Heart left ventricle (tissue), 16 donors: ENCODE measurements at regions not wholly inside any gene's neighbourhood (a gene's known extent, or its start where the extent isn't known, plus 50 kb on each side); places are given as distances from the start of the nearest gene placed in this dataset.
A peak's percentile ranks its signal among the peaks of the same experiment; 100 is the strongest.

Experiments
- ATAC-seq, 4 donors: fragments of 200-7000 bp; cut with Tn5 transposase; one replicate each; pipeline ENCODE4 v1.9.1; 2020 to 2022; ENCODE audit warnings: moderate library complexity in 4 of 4, mild to moderate bottlenecking in 3 of 4, moderate number of reproducible peaks in 1 of 4
- DNase-seq, 5 donors: peaks; one replicate each; pipeline ENCODE4 v3.0.0-alpha.2; 2020
- H3K27ac ChIP-seq, 12 donors: fragments of 200-600 bp; sonication (generic) in 4 of 12; one replicate each; pipeline versions ENCODE4 v1.5.0 to v1.8.0; 2016 to 2022; ENCODE audit warnings: mild to moderate bottlenecking in 2 of 12
- H3K27me3 ChIP-seq, 9 donors: fragments of 200-600 bp; sonication (generic) in 2 of 9; one replicate each; pipeline versions ENCODE4 v1.5.1 to v1.8.0; 2016 to 2022; ENCODE audit warnings: mild to moderate bottlenecking in 3 of 9
- H3K36me3 ChIP-seq, 9 donors: fragments of 200-600 bp; sonication (generic) in 2 of 9; one replicate each; pipeline versions ENCODE4 v1.5.0 to v1.8.0; 2018 to 2022; ENCODE audit warnings: mild to moderate bottlenecking in 2 of 9
- H3K4me1 ChIP-seq, 12 donors: fragments of 200-600 bp; sonication (generic) in 4 of 12; one replicate each; pipeline versions ENCODE4 v1.5.0 to v1.8.0; 2016 to 2022; ENCODE audit warnings: mild to moderate bottlenecking in 3 of 12
- H3K4me3 ChIP-seq, 12 donors: fragments of 200-600 bp; sonication (generic) in 4 of 12; one replicate each; pipeline versions ENCODE4 v1.5.0 to v1.8.0; 2017 to 2022; ENCODE audit warnings: mild to moderate bottlenecking in 9 of 12, moderate library complexity in 4 of 12
- H3K9me3 ChIP-seq, 12 donors: fragments of 200-600 bp; sonication (generic) in 4 of 12; one replicate each; pipeline versions ENCODE4 v1.5.0 to v1.8.0; 2016 to 2022; ENCODE audit warnings: mild to moderate bottlenecking in 1 of 12
- CTCF ChIP-seq, 12 donors: fragments of 200-600 bp; sonication (generic) in 4 of 12; IDR thresholded peaks; one replicate each; pipeline versions ENCODE4 v1.5.0 to v1.8.0; 2018 to 2022; ENCODE audit warnings: antibody characterized with exemption in 12 of 12, mild to moderate bottlenecking in 5 of 12
- POLR2A ChIP-seq, 2 donors: fragments of 450-650 bp; IDR thresholded peaks; one replicate each; pipeline ENCODE4 v1.6.1; 2017; ENCODE audit warnings: antibody characterized with exemption in 2 of 2, mild to moderate bottlenecking in 2 of 2, moderate library complexity in 2 of 2
- whole genome bisulfite sequencing, 4 donors: extraction: QIAGEN DNeasy Blood & Tissue Kit in 2 of 4; methylation state at CpG; one replicate each; pipeline versions ENCODE4 v1.1.5 to v1.1.7; 2013 to 2018; 5-methylcytosine and 5-hydroxymethylcytosine counted together
- intact Hi-C, 10 donors: fragments of 100-400 bp; cut with DNase I; formaldehyde crosslinking; loops; one replicate each; pipeline versions ENCODE4 v1.11.1 to v1.14.2; 2022
- donor health status: ischemic (EF 13 %, LVEDD 7.1; RV severe dilation, severe dysfunction).
- donor health status: healthy with polysubstance abuse.
- donor health status: DM: no; HTN: yes; CAD: no.
- donor health status: DM: no; HTN: no; CAD: no.
- donor health status: ischemic (EF 25% LVEDD 6.9; RV normal size, moderate dysfunction).
- donor health status: ischemic (EF 25% LVEDD 5.7; RV mildly dilated, moderate dysfunction).
- donor health status: healthy.
- donor health status: DM: yes; HTN: yes; CAD: no.
- donor health status: ischemic (EF 35%, LVEDD 5.7; RV mildly dilated, moderate dysfunction).
- donor health status: nonischemic (EF 11% LVEDD 7.7; RV severe dilation, severe dysfunction).
- donor health status: DM: yes; HTN: yes; CAD: no.
- donor health status: PGD.
- donor health status: ischemic (EF 29% LVEDD 5.4; RV normal size, mild dysfunction).
- donor health status: nonischemic (EF 23%, LVEDD 6.1; RV moderate dilation, normal function).

- H3K4me3 ChIP-seq, result no peak overlapping the region
- no peak overlapping the region for H3K27ac ChIP-seq
- H3K4me1 ChIP-seq, result peaks cover 0 to 5% (median 0%) of the 10 kb centered on the region in 12 donors
- no peaks in the 10 kb centered on the region for H3K36me3 ChIP-seq
- 7 to 12% (median 10%) methylated on average over 10 of the region's 10 CpGs for WGBS, 4 donors
- peak in 3 of 4 donors; percentile 63 to 83 (median 66) for ATAC-seq
- DNase-seq, result peak; percentile 24 to 64 (median 34)
- intact Hi-C loops, result loop anchor here in 9 of 10 donors (2.0 to 10.0 kb wide), 6 partner anchors 1446 to 1454 kb away; no protein-coding TSS in a partner anchor
- TF ChIP-seq CTCF (IDR thresholded peaks at IDR 0.05) (peak; percentile 80 to 96 (median 89)), POLR2A (IDR thresholded peaks at IDR 0.05) (no peak)
- H3K27me3 ChIP-seq, result peaks cover 0 to 22% (median 0%) of the 10 kb centered on the region in 9 donors
- peaks cover 0 to 9% (median 0%) of the 10 kb centered on the region in 12 donors for H3K9me3 ChIP-seq
Measured at GRCh38 chr6:8983202-8983688, 547.9 kb upstream of the SLC35B3 start.

- no peaks in the 10 kb centered on the region for H3K36me3 ChIP-seq
- H3K4me3 ChIP-seq, result no peak overlapping the region
- intact Hi-C loops, result loop anchor here in 9 of 10 donors (2.0 to 10.0 kb wide), 6 partner anchors 1446 to 1455 kb away; no protein-coding TSS in a partner anchor
- ATAC-seq, result no peak
- peaks cover 0 to 9% (median 0%) of the 10 kb centered on the region in 12 donors for H3K9me3 ChIP-seq
- no peak for DNase-seq
- peaks cover 0 to 5% (median 0%) of the 10 kb centered on the region in 12 donors for H3K4me1 ChIP-seq
- peaks cover 0 to 18% (median 0%) of the 10 kb centered on the region in 9 donors for H3K27me3 ChIP-seq
- no peak overlapping the region for H3K27ac ChIP-seq
- TF ChIP-seq CTCF (IDR thresholded peaks at IDR 0.05) (no peak), POLR2A (IDR thresholded peaks at IDR 0.05) (no peak)
- 44 to 60% (median 50%) methylated on average over 9 of the region's 9 CpGs for WGBS, 4 donors
Measured at GRCh38 chr6:8982668-8983067, 547.3 kb upstream of the SLC35B3 start.

GRCh38 chr6:8973395-8973794, 538.0 kb upstream of the SLC35B3 start:
- Histone ChIP-seq H3K9me3 (peaks cover 0 to 34% (median 14%) of the 10 kb centered on the region in 12 donors), H3K27me3 (no peaks in the 10 kb centered on the region), H3K27ac (no peak overlapping the region), H3K4me1 (no peaks in the 10 kb centered on the region), H3K4me3 (no peak overlapping the region), H3K36me3 (no peaks in the 10 kb centered on the region)
- TF ChIP-seq CTCF (IDR thresholded peaks at IDR 0.05) (no peak), POLR2A (IDR thresholded peaks at IDR 0.05) (no peak)
- no peak for ATAC-seq
- DNase-seq, result no peak
- intact Hi-C loops, result no loop called here

GRCh38 chr6:8969747-8970146, 534.4 kb upstream of the SLC35B3 start:
- Histone ChIP-seq H3K9me3 (peaks cover 0 to 32% (median 13%) of the 10 kb centered on the region in 12 donors), H3K4me1 (no peaks in the 10 kb centered on the region), H3K4me3 (no peak overlapping the region), H3K27ac (no peak overlapping the region), H3K36me3 (no peaks in the 10 kb centered on the region), H3K27me3 (no peaks in the 10 kb centered on the region)
- ATAC-seq (no peak), DNase-seq (no peak)
- TF ChIP-seq POLR2A (IDR thresholded peaks at IDR 0.05), result no peak
- intact Hi-C loops, result no loop called here
